GM18511 (cell line): ENCODE measurements at regions not wholly inside any gene's neighbourhood (a gene's known extent, or its start where the extent isn't known, plus 50 kb on each side); places are given as distances from the start of the nearest gene placed in this dataset.

Source experiments
- ATAC-seq: cut with Tn5 transposase; IDR thresholded peaks from one replicate; pipeline ENCODE4 v1.9.1; 2021; ENCODE audit warnings: mild to moderate bottlenecking, moderate library complexity; ENCODE audit not compliant: unreplicated experiment

DNA sequence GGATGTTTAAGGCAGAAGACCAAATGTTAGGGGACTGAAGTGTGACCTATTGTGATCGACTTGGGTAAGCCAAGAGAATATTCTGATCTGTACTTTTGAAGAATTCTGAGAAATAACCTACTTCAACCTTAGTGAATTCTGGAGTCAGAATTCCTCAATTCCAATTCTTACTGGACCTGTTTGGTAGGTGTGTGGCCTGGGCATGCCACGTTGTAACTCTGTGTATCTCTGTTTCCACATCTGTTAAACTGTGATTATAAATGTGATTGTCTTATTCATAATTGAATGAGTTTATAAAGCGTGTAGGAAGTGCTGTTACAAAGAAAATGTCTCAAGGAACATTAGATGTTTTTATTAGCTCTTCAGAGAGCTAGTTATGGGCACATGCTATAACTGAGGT lies 64.5 kb downstream of the TUSC1 start:
- ATAC-seq, result no peak

DNA sequence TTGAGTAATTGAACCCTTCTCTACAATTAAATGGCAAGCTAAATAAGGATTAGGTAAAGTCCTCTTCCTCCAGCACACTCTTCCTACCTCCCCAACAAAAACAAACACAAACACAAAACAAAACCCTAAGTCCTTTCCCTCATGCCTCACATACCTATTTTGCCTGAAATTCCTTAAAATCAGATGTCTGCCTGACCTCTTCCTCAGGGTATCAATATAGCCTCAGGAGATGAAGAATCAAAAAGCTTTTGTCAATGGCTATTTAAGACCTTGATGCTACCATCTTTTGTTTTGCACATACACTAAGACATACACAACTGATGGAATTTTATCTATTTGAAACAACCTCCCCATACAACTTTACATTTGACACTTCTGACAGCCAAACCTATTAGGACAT lies 75.1 kb downstream of the TUSC1 start:
- ATAC-seq, result no peak

DNA sequence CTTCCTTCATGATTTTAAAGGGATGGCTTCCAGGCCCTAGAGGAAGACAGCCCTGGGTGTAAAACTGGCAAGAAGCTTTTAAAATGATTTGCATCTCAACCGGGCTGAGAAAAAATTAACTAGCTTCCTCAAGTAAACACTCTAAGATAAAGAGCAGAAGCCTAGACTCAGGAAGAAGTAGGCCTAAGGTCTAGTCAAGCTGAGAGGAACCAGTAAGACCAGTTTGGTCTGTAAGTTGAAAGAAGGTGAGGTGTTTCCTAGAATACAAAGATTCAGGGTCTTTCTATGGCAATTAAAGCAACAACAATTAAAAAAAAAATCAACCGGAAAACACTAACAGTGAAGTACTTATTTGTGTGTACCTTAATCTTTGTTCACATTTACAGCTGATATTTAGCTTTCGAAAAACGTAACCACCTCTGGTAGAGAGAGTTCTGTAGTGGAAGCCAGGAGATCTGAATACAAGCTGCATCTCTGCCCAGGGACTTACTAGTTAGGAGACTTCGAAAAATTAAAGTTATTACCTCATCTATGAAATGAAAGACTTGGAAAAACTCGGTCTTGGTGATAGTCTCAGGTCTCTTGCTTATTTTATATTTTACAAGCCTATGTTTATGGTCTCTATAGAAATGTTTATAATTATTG lies 75.7 kb downstream of the TUSC1 start:
- no peak for ATAC-seq

DNA sequence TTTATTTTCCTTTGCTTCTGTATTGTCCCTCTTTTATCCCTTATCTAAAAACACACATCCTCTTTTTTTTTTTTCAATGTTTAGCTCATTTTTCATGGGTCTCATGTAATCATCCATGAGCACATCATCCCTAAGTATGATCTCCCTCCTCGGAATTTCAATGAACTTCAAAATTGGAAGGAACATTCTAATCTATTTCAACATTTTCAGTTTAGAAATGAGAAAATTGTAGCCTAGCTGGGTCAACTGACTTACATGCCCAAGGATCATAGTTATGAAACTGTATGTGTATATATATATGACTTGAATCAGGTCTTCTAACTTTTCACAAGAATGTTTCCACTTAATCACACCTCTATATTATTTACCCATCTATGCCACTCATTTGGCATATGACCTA lies 77.7 kb downstream of the TUSC1 start:
- ATAC-seq, result no peak

DNA sequence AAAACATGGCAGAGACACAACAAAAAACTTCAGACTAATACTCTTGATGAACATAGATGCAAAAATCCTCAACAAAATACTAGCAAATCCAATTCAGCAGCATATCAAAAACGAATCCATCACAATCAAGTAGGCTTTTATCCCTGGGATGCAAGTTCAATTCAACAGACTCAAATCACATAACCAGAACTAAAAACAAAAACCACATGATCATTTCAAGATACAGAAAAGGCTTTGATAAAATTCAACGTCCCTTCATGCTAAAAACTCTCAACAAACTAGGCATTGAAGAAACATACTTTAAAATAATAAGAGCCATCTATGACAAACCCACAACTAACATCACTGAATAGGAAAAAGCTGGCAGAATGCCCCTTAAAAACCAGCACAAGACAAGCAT lies 93.6 kb downstream of the TUSC1 start:
- no peak for ATAC-seq

DNA sequence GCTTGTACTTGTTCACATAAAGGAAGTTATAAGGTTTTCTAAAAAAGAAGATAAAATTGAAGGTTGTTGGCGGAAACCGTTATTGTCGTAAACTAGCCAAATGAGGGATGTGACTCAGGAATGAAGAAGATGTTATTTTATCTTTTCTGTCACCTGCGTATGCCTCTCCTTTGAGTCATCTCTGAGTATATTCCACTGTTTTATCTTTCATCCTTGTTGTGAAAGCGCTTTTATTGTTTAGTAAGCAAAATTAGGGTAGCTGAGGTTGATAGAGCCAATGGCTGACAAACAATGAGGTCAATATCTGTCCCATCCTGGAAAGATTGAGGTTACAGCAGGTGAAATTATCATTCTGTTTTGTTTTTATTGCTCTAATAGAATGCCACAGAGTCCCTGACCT lies 105.0 kb downstream of the TUSC1 start:
- ATAC-seq, result no peak

DNA sequence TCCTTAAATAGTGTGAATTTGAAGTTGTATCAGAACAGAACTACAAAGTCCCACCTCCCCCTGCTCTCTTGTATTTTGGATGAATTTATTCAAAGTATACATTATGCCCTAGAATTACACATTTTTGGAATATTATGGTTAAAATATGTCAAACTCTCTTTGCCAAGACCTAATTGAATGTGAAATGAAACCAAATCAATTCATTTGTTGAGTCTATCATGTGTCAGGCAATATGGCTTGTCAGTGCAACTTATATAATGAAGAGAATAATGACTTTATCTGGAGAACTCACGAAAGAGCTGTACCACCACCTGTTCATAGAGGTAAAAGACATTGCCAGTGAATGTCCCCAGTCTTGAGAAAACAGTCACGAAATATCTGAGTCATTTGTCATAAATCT lies 106.8 kb downstream of the TUSC1 start:
- ATAC-seq, result no peak

DNA sequence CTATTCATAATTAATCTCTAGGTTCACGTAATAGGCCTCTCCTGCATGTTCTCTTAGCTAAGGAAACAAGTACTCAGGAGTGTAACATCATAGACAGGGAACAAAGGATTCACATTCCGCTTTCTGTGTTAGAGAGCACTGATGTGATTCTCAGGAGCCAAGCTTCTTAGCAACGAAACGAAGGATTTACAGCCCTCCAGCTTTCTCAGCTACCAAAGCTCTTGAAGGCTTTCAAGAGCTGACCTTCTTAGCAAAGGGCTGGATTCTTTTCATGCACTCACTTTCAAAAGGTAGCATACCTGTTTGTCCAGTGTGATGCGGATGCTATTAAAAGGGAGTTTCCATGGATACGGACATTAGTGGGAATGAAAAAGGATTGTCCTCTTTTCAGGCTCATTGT lies 107.4 kb downstream of the TUSC1 start:
- no peak for ATAC-seq

DNA sequence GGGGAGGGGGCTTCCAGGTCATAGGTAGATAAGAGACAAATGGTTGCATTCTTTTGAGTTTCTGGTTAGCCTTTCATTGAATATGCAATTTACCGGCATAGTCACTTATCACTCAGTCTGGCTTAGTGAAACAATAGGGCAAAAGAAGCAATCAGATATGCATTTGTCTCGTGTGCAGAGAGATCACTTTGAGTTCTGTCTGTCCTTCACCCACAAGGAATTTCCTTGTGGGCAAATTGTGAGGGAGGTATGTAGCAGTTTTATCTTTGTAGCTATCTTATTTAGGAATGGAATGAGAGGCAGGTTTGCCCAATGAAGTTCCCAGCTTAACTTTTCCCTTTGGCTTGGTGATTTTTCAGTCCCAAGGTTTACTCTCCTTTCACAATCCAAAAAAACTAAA lies 116.1 kb downstream of the TUSC1 start:
- no peak for ATAC-seq

DNA sequence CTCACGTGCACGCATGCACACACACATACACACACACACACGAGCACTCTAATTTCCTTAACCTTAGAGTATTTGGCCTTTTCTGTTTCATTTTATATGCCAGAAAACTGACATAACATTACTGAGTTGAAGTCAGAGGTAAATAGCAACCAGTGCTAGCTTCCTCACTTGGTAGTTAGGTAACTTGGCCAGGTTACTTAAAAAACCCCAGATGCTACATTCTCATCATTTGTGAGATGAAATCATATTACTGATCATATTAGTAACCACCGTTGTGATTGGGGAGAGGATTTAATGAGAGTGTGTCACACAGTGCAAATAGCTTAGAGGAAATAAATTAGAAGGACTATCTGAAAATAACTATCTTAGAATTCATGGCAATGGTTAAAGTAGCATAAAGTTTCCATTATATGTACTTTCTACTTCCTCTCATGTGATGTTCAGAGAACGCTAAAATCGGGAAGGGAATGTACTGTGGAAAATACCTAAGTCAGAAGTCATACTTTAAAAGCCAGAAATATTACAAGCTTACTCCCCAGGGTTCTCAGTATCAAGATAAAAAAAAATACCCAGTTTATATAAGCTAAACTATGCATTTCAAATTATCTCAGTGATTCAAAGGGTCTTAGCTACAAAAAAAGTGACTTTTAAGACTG lies 120.5 kb downstream of the TUSC1 start:
- ATAC-seq, result no peak

DNA sequence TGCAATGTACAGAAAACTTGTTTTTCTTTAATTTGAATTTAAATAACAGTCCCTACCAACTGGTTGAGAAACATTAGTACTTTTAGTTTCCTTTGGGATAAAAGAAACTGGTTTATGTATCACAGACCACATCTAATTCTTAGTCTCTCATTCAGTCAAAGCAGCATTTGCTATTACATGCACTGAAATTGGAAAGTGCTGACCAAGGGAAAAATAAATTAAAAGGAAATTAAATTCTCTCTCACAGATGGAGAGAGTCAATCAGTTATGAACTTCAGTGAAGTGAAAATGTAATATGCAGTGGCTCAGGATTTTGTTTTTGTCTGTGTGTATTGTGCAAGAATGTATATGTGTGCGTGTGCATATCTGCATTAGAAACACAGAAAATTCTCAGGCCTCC lies 121.7 kb downstream of the TUSC1 start:
- ATAC-seq, result no peak

DNA sequence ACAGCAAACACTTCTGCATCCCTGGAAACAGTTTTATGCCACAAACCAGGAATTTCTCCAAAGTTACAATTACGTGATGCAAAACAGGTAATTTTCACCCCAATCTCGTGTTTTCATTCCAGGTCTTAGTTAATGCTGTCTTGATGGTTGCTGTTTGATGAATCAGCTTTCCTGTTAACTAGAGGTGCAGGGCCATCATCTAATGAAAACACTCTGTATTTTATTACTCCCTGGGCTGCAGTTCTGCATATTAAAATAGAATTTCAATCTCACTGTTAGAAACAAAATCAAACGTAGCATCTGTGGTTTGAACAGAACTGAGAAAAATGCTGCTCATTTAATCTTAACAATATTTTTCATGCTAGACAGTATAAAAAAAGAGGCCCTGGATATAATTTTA lies 129.4 kb downstream of the TUSC1 start:
- no peak for ATAC-seq

DNA sequence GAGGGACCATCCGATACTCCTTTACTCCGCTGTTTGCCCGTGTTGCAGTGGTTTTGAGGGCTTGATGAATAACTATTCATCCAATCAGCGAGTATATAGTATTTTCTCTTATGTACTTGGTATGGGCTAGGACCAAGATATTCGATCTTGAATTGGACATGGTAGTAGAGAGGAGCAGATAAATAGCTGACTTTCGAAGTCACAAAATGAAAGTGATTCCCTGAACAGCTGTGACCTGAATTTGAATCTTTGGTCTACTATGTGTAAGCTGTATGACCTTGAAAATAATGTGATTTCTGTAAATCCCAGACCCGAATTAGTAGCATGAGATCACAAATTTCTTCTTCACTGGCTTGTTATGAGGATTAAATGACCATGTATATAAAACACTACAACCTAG lies 134.4 kb downstream of the TUSC1 start:
- no peak for ATAC-seq

DNA sequence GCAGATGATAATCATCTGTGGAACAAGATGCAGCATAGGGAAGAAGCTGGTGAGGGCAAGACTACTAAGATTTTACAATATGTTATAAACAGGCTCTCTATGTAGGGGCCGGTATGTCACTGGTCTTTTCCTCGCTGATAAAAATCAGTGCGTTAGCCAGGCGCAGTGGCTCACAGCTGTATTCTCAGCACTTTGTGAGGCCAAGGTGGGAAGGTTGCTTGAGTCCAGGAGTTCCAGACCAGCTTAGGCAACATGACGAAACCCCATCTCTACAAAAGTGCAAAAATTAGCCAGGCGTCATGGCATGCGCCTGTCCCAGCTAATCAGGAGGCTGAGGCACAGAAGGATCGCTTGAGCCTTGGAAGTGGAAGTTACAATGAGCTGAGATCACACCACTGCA lies 135.9 kb downstream of the TUSC1 start:
- ATAC-seq, result no peak

DNA sequence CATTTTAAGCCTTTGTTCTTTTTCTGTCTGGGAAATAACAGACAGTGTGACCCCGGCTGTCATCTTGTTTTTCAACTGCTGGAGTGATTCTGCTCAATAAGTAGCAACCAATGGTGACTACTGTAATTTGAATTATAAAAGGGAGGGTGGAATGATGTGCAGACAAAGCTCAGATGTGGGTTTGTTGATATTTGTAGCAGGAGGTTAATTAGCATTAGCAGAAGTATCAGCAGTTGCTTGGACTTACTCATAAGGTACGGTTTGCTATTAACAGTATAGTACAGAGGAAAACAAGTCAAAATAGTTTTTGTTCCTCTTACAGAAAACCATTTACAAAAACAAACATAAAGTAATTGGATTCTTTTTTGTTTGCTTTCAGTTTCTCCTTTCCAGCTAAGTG lies 140.4 kb downstream of the TUSC1 start:
- no peak for ATAC-seq

DNA sequence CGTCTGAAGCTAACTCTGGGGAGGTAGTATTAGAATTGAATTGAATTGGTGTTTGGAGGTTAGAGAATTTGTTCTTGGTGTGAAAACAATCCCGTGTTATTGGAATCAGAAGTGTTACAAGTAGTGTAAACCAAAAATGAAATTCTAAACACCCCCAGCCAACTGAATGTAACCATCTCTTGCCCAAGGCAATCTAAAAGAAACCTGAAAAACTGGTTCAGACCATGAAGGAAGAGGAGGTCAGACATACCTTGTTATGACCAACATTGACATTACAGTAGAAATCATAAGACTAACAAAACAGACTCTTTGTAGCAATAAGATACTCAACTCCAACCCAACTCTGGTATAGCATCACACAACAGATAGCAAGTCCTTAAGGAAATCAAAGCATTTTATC lies 159.0 kb downstream of the TUSC1 start:
- no peak for ATAC-seq

DNA sequence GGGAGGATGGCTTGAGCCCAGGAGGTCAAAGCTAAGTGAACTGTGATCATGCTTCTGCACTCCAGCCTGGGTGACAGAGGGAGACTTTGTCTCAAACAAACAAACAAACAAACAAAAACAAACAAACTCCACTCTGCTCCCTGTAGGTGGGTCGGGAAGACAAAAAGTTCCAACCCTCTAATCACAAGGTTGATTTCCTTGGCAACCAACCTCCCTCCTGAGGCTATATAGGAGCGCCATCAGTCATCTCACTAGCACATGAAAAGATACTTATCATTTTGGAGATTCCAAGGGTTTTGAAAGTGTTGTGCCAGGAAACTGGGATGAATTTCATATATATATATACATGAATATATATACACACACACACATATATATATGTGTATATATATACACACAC lies 160.5 kb downstream of the TUSC1 start:
- ATAC-seq, result no peak

DNA sequence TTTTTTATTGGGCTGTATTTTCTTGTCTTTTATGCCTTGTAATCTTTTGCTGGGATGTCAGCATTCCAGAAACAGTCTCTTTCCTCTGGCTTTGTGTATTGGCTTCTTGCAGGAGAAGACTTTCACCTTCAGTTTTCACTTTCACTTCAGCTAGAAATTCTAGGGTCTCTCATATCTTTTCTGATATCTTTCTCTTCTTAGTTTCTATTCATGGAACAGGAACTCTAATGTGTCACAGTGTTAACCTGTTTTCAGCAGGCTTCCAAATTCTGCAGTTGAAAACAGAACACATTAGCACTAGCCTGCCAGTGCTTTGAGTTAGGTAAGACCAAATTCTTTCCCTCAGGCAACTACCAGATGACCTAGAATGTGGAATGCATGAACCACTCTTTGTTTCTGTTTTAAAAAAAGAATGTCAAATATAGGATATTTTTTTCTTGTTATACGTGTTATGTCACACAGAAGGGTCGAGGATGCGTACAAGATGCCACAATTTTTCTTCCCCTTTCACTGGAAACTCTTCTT lies 164.7 kb downstream of the TUSC1 start:
- ATAC-seq, result no peak

DNA sequence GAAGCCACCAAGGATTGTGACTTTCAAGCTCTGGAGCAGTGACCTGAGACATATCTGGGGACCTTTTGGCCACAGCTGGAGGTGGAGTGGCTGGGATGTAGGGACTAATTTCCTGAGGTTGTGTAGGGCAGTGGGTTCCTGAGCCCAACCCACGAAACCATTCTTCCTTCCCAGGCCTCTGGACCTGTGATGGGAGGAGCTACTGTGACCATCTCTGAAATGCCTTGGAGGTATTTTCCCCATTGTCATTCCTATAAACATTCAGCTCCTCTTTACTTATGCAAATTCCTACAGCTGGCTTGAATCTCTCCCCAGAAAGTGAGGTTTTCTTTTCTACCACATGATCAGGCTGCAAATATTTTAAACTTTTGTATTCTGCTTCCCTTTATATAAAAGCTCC lies 172.6 kb downstream of the TUSC1 start:
- no peak for ATAC-seq

DNA sequence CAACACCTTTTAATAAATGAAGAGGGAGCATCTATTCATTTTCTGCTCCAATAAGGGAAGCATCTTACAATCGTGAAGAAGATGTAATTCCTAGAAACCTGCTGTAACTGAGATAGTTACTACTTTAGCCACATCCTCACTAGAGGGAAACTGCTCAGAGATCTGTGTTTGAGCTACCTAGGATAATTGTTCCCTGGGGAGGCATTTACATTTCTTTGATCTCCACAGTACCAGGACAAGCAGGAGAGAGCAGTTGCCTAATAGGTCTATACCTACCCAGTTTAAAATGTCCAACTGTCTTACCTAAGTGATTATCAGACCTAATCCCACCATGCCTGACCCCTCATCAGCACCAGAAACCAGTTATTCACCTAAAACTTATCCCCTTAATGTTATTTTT lies 196.9 kb downstream of the TUSC1 start:
- no peak for ATAC-seq

DNA sequence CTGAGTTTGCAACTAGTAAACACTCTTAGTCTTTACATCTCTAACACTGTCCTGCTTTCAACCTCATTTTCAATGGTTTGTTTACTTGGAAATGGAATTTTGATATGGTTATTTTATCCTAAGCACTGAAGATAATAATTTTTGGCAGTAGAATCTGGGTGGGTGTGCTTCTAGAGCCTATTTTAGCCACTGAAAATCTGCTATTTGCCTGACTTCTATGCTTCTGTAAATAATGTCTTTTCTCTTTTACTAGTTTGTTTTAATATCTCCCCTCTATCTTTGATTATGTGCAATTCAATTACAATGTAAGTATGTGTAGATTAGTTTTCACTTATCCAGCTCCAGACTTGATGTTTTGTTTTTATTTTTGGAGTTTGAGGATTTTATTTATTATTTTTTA lies 197.5 kb downstream of the TUSC1 start:
- ATAC-seq, result no peak

DNA sequence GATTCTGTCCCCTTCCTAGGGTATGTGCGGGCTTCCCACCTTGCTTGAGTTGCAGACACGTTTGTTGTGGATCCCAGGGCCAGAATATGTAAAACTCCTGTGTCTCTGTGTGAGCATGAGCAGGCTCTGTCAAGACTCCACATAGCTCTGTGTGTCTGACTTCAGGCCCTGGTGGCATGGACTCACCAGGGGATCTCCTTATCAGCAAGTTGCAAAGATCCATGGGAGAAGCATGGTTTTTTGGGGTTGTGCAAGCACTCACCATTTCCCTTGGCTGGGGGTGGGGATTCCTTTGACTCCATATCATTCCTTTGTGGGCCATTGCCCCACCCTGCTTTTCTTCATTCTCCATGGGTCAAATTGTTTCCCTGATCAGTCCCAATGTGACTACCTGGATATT lies 205.6 kb downstream of the TUSC1 start:
- no peak for ATAC-seq

DNA sequence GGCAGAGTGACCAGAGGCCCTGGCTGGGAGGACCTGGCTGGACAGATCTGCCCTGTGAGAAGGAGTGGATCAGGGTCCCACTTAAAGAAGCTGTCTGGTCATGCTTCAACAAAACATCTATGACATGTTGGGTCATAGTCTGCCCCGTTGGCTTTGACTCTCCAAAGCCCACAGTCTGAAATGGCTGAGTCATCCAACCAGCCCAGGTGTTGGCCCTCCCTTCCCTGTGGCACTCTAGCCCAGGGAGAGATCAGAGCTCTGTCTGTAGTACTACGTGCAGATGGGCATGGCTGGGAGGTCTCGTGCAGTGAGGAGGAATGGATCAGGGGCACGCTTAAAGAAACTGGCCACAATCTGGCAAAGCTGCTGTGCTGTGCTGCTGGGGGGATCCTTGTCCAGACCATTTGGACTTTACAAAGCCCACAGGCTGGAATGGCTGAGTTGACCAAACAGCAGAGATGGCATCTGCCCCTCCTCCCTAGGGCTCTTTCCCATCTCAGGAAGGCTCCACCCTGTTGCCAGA lies 206.1 kb downstream of the TUSC1 start:
- ATAC-seq, result no peak
